Astrocyte of the spinal cord (primary cell): ENCODE measurements at regions not wholly inside any gene's neighbourhood (a gene's known extent, or its start where the extent isn't known, plus 50 kb on each side); places are given as distances from the start of the nearest gene placed in this dataset.

Experiments used
- DNase-seq: peaks from one replicate; pipeline ENCODE4 v3.0.0; 2011; ENCODE audit warnings: low read depth, low spot score
- H3K4me3 ChIP-seq: 2 replicates; pipeline ENCODE4 v1.5.1; 2011; ENCODE audit warnings: low read depth, mild to moderate bottlenecking, low read length, moderate library complexity
- in situ Hi-C: cut with HindIII; loops from 2 replicates; pipeline ENCODE4 v1.10.0; 2017; ENCODE audit warnings: low sequenced_read_pairs
- TF ChIP-seq, protein P1 (sequence below): IDR thresholded peaks from 2 replicates; pipeline ENCODE4 v1.5.1; 2012; ENCODE audit warnings: low read depth, mild to moderate bottlenecking, low read length, inconsistent platforms

GRCh38 chr22:48605856-48606481 lies 1221.7 kb downstream of the BRD1 start:
- in situ Hi-C loops = no loop called here
- no peak for DNase-seq
- TF ChIP-seq, protein P1, sequence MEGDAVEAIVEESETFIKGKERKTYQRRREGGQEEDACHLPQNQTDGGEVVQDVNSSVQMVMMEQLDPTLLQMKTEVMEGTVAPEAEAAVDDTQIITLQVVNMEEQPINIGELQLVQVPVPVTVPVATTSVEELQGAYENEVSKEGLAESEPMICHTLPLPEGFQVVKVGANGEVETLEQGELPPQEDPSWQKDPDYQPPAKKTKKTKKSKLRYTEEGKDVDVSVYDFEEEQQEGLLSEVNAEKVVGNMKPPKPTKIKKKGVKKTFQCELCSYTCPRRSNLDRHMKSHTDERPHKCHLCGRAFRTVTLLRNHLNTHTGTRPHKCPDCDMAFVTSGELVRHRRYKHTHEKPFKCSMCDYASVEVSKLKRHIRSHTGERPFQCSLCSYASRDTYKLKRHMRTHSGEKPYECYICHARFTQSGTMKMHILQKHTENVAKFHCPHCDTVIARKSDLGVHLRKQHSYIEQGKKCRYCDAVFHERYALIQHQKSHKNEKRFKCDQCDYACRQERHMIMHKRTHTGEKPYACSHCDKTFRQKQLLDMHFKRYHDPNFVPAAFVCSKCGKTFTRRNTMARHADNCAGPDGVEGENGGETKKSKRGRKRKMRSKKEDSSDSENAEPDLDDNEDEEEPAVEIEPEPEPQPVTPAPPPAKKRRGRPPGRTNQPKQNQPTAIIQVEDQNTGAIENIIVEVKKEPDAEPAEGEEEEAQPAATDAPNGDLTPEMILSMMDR = no peak
- H3K4me3 ChIP-seq = no peak overlapping the region

DNA sequence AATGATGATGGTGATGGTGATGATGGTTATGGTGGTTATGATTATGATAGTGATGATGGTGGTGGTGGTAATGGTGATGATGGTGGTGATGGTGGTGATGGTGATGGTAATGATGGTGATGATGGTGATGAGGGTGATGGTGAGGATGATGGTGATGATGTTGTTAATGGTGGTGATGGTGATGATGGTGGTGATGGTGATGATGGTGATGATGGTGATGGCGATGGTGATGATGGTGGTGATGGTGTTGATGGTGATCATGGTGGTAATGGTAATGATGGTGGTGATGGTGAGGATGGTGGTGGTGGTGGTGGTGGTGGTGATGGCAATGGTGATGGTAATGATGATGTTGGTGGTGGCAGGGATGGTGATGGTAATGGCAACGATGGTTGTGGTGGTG lies 1222.5 kb downstream of the BRD1 start:
- TF ChIP-seq, protein P1 = no peak
- no peak overlapping the region for H3K4me3 ChIP-seq
- DNase-seq = no peak
- in situ Hi-C loops = no loop called here

GRCh38 chr22:48603621-48604320 lies 1223.9 kb downstream of the BRD1 start:
- TF ChIP-seq, protein P1 = no peak
- H3K4me3 ChIP-seq = no peak overlapping the region
- in situ Hi-C loops = no loop called here
- DNase-seq = no peak

DNA sequence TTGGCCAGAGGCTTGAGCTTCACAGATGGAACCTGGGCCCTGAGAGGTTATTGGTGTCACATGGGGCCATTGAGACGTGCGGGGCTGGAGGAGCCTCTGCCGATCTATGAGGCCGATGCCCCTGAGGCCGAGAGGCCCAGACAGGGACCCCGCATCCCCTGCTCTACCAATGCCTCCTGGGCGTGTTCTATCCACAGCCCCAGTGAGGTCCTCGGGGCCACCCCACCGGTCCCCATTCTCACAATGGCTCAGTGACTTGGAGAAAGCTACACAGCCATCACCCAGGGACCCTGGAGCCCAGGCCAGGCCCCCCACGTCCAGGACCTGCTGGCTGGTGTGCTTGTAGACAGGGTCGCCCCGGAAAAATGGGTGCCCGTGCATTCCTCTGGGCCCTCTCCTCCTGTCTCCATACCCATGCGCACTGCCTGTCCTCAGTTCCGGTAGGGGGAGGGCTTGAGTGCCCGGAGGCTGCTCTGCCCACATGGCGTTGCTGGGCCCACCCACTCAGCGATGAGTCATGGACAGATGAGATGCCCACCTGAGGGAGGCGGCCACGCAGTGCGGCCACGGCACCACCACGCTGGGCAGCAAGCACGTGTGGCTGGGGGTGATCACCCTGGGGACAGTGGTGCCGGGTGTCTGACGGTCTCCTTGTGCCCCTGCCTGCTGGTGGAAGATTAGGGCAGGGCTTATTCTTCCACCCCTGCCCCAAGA lies 1224.7 kb downstream of the BRD1 start:
- no peak overlapping the region for H3K4me3 ChIP-seq
- TF ChIP-seq, protein P1 = no peak
- in situ Hi-C loops = no loop called here
- DNase-seq = no peak

- TF ChIP-seq, protein P1 = no peak
- DNase-seq = no peak
- H3K4me3 ChIP-seq = no peak overlapping the region
- in situ Hi-C loops = no loop called here
These were observed 1227.0 kb downstream of the BRD1 start for GRCh38 chr22:48600681-48601080.

DNA sequence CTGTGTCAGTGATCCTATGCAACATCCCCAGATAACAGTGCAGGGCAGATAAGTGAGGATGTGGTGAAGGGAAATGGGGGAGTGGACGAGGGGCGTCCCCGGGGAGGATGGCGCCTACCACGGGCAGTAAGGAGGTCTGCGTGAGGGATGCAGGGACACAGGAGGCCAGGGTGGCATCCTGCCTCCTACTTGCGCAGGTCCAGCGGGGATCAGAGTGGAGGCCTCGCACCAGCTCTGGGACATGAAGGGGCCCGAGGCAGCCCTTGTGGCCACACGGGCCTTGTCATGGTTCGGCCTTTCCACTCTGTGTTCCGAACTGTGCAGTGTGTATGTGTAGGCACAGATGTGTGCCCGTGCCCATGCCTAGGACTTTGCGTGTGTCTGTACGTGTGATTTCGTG lies 1227.5 kb downstream of the BRD1 start:
- no peak for DNase-seq
- in situ Hi-C loops = no loop called here

More for the DNA sequence above, 1227.5 kb downstream of the BRD1 start:
- TF ChIP-seq, protein P1 = no peak
- no peak overlapping the region for H3K4me3 ChIP-seq
